Stimulated activated CD4-positive, alpha-beta T cell treated with anti-CD3 and anti-CD28 coated beads, Interleukin-1b, Interleukin-23, amount 100 ng/mL, for 24 hours (primary cell): ENCODE measurements at regions not wholly inside any gene's neighbourhood (a gene's known extent, or its start where the extent isn't known, plus 50 kb on each side); places are given as distances from the start of the nearest gene placed in this dataset.

Experiments used
- DNase-seq, 4 experiments: peaks; one replicate each; pipeline ENCODE4 v3.0.0-alpha.2; 2020; ENCODE audit warnings: low read depth in 4 of 4, low spot score in 1 of 4

- no peak for DNase-seq
Observed at GRCh38 chr2:12965540-12966269, 249.0 kb downstream of the TRIB2 start.

GRCh38 chr2:12967804-12968203 is 251.1 kb downstream of the TRIB2 start:
- DNase-seq: no peak

GRCh38 chr2:12968399-12968798 is 251.7 kb downstream of the TRIB2 start:
- DNase-seq: no peak

- DNase-seq: no peak
Observed at GRCh38 chr2:12970861-12971260, 254.1 kb downstream of the TRIB2 start.

- no peak for DNase-seq
Observed at GRCh38 chr2:12971581-12972365, 255.0 kb downstream of the TRIB2 start.

GRCh38 chr2:12978066-12978835 is 261.5 kb downstream of the TRIB2 start:
- no peak for DNase-seq

GRCh38 chr2:12979066-12979465 is 262.3 kb downstream of the TRIB2 start:
- DNase-seq: no peak

GRCh38 chr2:12980817-12981216 is 264.1 kb downstream of the TRIB2 start:
- no peak for DNase-seq

- no peak for DNase-seq
Observed at GRCh38 chr2:12982149-12982584, 265.4 kb downstream of the TRIB2 start.

- no peak for DNase-seq
Observed at GRCh38 chr2:12987246-12987645, 270.5 kb downstream of the TRIB2 start.

GRCh38 chr2:12988279-12988678 is 271.5 kb downstream of the TRIB2 start:
- no peak for DNase-seq

- no peak for DNase-seq
Observed at GRCh38 chr2:12990523-12990922, 273.8 kb downstream of the TRIB2 start.

GRCh38 chr2:12998685-12999084 is 281.9 kb downstream of the TRIB2 start:
- DNase-seq: no peak

GRCh38 chr2:13000664-13001363 is 284.1 kb downstream of the TRIB2 start:
- DNase-seq: no peak

GRCh38 chr2:13001408-13001807 is 284.7 kb downstream of the TRIB2 start:
- no peak for DNase-seq

GRCh38 chr2:13002536-13003331 is 286.0 kb downstream of the TRIB2 start:
- no peak for DNase-seq

GRCh38 chr2:13003500-13003899 is 286.8 kb downstream of the TRIB2 start:
- DNase-seq: no peak

GRCh38 chr2:13005048-13005447 is 288.3 kb downstream of the TRIB2 start:
- DNase-seq: no peak

- no peak for DNase-seq
Observed at GRCh38 chr2:13005761-13006335, 289.1 kb downstream of the TRIB2 start.

GRCh38 chr2:13006426-13006825 is 289.7 kb downstream of the TRIB2 start:
- DNase-seq: no peak
